Parathyroid adenoma (tissue), 2 donors: ENCODE measurements at regions not wholly inside any gene's neighbourhood (a gene's known extent, or its start where the extent isn't known, plus 50 kb on each side); places are given as distances from the start of the nearest gene placed in this dataset.

Experiments used
- H2AFZ ChIP-seq: fragments of 300-600 bp; sonication (generic); one replicate; pipeline ENCODE4 v1.7.0; 2017; ENCODE audit warnings: antibody characterized with exemption, mild to moderate bottlenecking
- H3K27ac ChIP-seq: fragments of 300-600 bp; sonication (generic); one replicate; pipeline ENCODE4 v1.7.0; 2017
- H3K27me3 ChIP-seq: fragments of 300-600 bp; sonication (generic); one replicate; pipeline ENCODE4 v1.7.0; 2017; ENCODE audit warnings: low read length; ENCODE audit not compliant: control insufficient read depth, insufficient read depth
- H3K36me3 ChIP-seq: fragments of 300-600 bp; sonication (generic); one replicate; pipeline ENCODE4 v1.7.0; 2017; ENCODE audit warnings: low read length; ENCODE audit not compliant: control insufficient read depth, insufficient read depth
- H3K4me1 ChIP-seq: fragments of 300-600 bp; sonication (generic); one replicate; pipeline ENCODE4 v1.7.0; 2017; ENCODE audit warnings: control low read depth
- H3K4me2 ChIP-seq: fragments of 300-600 bp; sonication (generic); one replicate; pipeline ENCODE4 v1.7.0; 2017; ENCODE audit warnings: low read length
- H3K4me3 ChIP-seq: fragments of 300-600 bp; sonication (generic); one replicate; pipeline ENCODE4 v1.7.0; 2017; ENCODE audit warnings: low read depth, low read length
- H3K79me2 ChIP-seq: fragments of 300-600 bp; sonication (generic); one replicate; pipeline ENCODE4 v1.7.0; 2017; ENCODE audit warnings: control low read depth
- H3K9ac ChIP-seq: fragments of 300-600 bp; sonication (generic); one replicate; pipeline ENCODE4 v1.7.0; 2017; ENCODE audit warnings: mild to moderate bottlenecking
- H3K9me3 ChIP-seq: fragments of 300-600 bp; sonication (generic); one replicate; pipeline ENCODE4 v1.7.0; 2017; ENCODE audit warnings: low read length; ENCODE audit not compliant: control insufficient read depth
- CTCF ChIP-seq: fragments of 300-600 bp; sonication (generic); IDR thresholded peaks from one replicate; pipeline ENCODE4 v1.7.0; 2017; ENCODE audit warnings: antibody characterized with exemption, mild to moderate bottlenecking
- donor health status: primary hyperparathyroidism.

GRCh38 chr7:156307193-156307592 is 333.4 kb upstream of the RNF32 start:
- Histone ChIP-seq H3K9ac (no peak overlapping the region), H3K9me3 (no peaks in the 10 kb centered on the region), H3K27me3 (no peaks in the 10 kb centered on the region), H3K79me2 (no peaks in the 10 kb centered on the region), H3K4me2 (no peak overlapping the region), H3K4me3 (no peak overlapping the region), H2AFZ (no peak overlapping the region), H3K4me1 (no peaks in the 10 kb centered on the region), H3K27ac (no peak overlapping the region), H3K36me3 (no peaks in the 10 kb centered on the region)
- TF ChIP-seq CTCF = no peak

- no peaks in the 10 kb centered on the region for H3K79me2 ChIP-seq
- H3K4me2 ChIP-seq = no peak overlapping the region
- H3K4me1 ChIP-seq = no peaks in the 10 kb centered on the region
- no peaks in the 10 kb centered on the region for H3K27me3 ChIP-seq
- no peaks in the 10 kb centered on the region for H3K9me3 ChIP-seq
- no peak overlapping the region for H3K27ac ChIP-seq
- no peak overlapping the region for H3K9ac ChIP-seq
- no peak for TF ChIP-seq CTCF
- H3K4me3 ChIP-seq = no peak overlapping the region
- H3K36me3 ChIP-seq = no peaks in the 10 kb centered on the region
- H2AFZ ChIP-seq = no peak overlapping the region
Measured at GRCh38 chr7:156305351-156305750, 335.2 kb upstream of the RNF32 start.

- no peak overlapping the region for H2AFZ ChIP-seq
- H3K4me1 ChIP-seq = no peaks in the 10 kb centered on the region
- TF ChIP-seq CTCF = no peak
- no peak overlapping the region for H3K4me2 ChIP-seq
- no peaks in the 10 kb centered on the region for H3K27me3 ChIP-seq
- no peaks in the 10 kb centered on the region for H3K36me3 ChIP-seq
- H3K9ac ChIP-seq = no peak overlapping the region
- H3K4me3 ChIP-seq = no peak overlapping the region
- H3K9me3 ChIP-seq = no peaks in the 10 kb centered on the region
- no peaks in the 10 kb centered on the region for H3K79me2 ChIP-seq
- H3K27ac ChIP-seq = no peak overlapping the region
Measured at GRCh38 chr7:156282816-156283215, 357.8 kb upstream of the RNF32 start.

- H3K79me2 ChIP-seq = no peaks in the 10 kb centered on the region
- no peak overlapping the region for H3K4me2 ChIP-seq
- H2AFZ ChIP-seq = no peak overlapping the region
- no peaks in the 10 kb centered on the region for H3K27me3 ChIP-seq
- no peaks in the 10 kb centered on the region for H3K4me1 ChIP-seq
- TF ChIP-seq CTCF = no peak
- no peak overlapping the region for H3K9ac ChIP-seq
- H3K4me3 ChIP-seq = no peak overlapping the region
- no peaks in the 10 kb centered on the region for H3K36me3 ChIP-seq
- no peak overlapping the region for H3K27ac ChIP-seq
- H3K9me3 ChIP-seq = no peaks in the 10 kb centered on the region
Measured at GRCh38 chr7:156279635-156280034, 360.9 kb upstream of the RNF32 start.

GRCh38 chr7:156275292-156275691 is 365.3 kb upstream of the RNF32 start:
- Histone ChIP-seq H2AFZ (no peak overlapping the region), H3K79me2 (no peaks in the 10 kb centered on the region), H3K27ac (no peak overlapping the region), H3K4me3 (no peak overlapping the region), H3K36me3 (no peaks in the 10 kb centered on the region), H3K4me2 (no peak overlapping the region), H3K9me3 (no peaks in the 10 kb centered on the region), H3K27me3 (no peaks in the 10 kb centered on the region), H3K4me1 (no peaks in the 10 kb centered on the region), H3K9ac (no peak overlapping the region)
- TF ChIP-seq CTCF = no peak
